ENCODE measurements at regions not wholly inside any gene's neighbourhood (a gene's known extent, or its start where the extent isn't known, plus 50 kb on each side); places are given as distances from the start of the nearest gene placed in this dataset.

- DNase-seq = no peak
Measured at GRCh38 chr6:14728396-14729024, 517.4 kb upstream of the JARID2 start.

GRCh38 chr6:14729129-14729871, 516.6 kb upstream of the JARID2 start:
- DNase-seq = no peak

- DNase-seq = no peak
Measured at GRCh38 chr6:14730654-14731053, 515.2 kb upstream of the JARID2 start.

- no peak for DNase-seq
Measured at GRCh38 chr6:14731611-14732010, 514.3 kb upstream of the JARID2 start.

- DNase-seq = no peak
Measured at GRCh38 chr6:14732226-14732843, 513.5 kb upstream of the JARID2 start.

GRCh38 chr6:14732844-14733757, 512.8 kb upstream of the JARID2 start:
- no peak for DNase-seq

GRCh38 chr6:14734052-14734415, 511.8 kb upstream of the JARID2 start:
- no peak for DNase-seq

GRCh38 chr6:14734416-14735340, 511.2 kb upstream of the JARID2 start:
- DNase-seq = peak; percentile 58

- no peak for DNase-seq
Measured at GRCh38 chr6:14735956-14736486, 509.8 kb upstream of the JARID2 start.

GRCh38 chr6:14736554-14736953, 509.3 kb upstream of the JARID2 start:
- no peak for DNase-seq

- DNase-seq = no peak
Measured at GRCh38 chr6:14738497-14738896, 507.4 kb upstream of the JARID2 start.

GRCh38 chr6:14738933-14739332, 506.9 kb upstream of the JARID2 start:
- DNase-seq = no peak

GRCh38 chr6:14739827-14740226, 506.0 kb upstream of the JARID2 start:
- DNase-seq = no peak

GRCh38 chr6:14742171-14742570, 503.7 kb upstream of the JARID2 start:
- DNase-seq = no peak

- DNase-seq = no peak
Measured at GRCh38 chr6:14742680-14743079, 503.2 kb upstream of the JARID2 start.

GRCh38 chr6:14743144-14743473, 502.8 kb upstream of the JARID2 start:
- DNase-seq = no peak

GRCh38 chr6:14743474-14744211, 502.2 kb upstream of the JARID2 start:
- DNase-seq = peak; percentile 47

GRCh38 chr6:14744212-14744556, 501.7 kb upstream of the JARID2 start:
- DNase-seq = no peak

GRCh38 chr6:14746139-14746837, 499.6 kb upstream of the JARID2 start:
- no peak for DNase-seq

GRCh38 chr6:14747881-14748520, 497.9 kb upstream of the JARID2 start:
- no peak for DNase-seq
